ENCODE measurements at regions not wholly inside any gene's neighbourhood (a gene's known extent, or its start where the extent isn't known, plus 50 kb on each side); places are given as distances from the start of the nearest gene placed in this dataset.
A peak's percentile ranks its signal among the peaks of the same experiment; 100 is the strongest.

GRCh38 chr4:3712936-3713335 lies 53.2 kb upstream of the ADRA2C start:
- H3K4me3 ChIP-seq = no peak overlapping the region
- intact Hi-C loops (cut with DNase I, micrococcal nuclease) = no loop called here

GRCh38 chr4:3712112-3712805 lies 53.9 kb upstream of the ADRA2C start:
- intact Hi-C loops (cut with DNase I, micrococcal nuclease) = no loop called here
- no peak overlapping the region for H3K4me3 ChIP-seq
- no peaks in the 10 kb centered on the region for H3K9me3 ChIP-seq
- no peaks in the 10 kb centered on the region for H3K36me3 ChIP-seq (ENCODE audit: low read depth)
- H3K4me1 ChIP-seq (ENCODE audit: low read depth) = no peaks in the 10 kb centered on the region
- DNase-seq (peak in 2 of 3 donors; percentile 1 to 33), ATAC-seq (no peak)
- no peak for TF ChIP-seq CTCF (IDR thresholded peaks at IDR 0.05)

More at GRCh38 chr4:3712936-3713335, 53.2 kb upstream of the ADRA2C start:
- H3K4me1 ChIP-seq (ENCODE audit: low read depth) = no peaks in the 10 kb centered on the region
- DNase-seq = peak in 2 of 3 donors; percentile 6 to 39
- H3K36me3 ChIP-seq (ENCODE audit: low read depth) = no peaks in the 10 kb centered on the region
- no peak for TF ChIP-seq CTCF (IDR thresholded peaks at IDR 0.05)
- no peaks in the 10 kb centered on the region for H3K9me3 ChIP-seq
- no peak for ATAC-seq

GRCh38 chr4:3711183-3712111 lies 54.7 kb upstream of the ADRA2C start:
- peak in 2 of 3 donors; percentile 12 to 26 for DNase-seq
- intact Hi-C loops (cut with DNase I, micrococcal nuclease) = no loop called here
- Histone ChIP-seq H3K9me3 (no peaks in the 10 kb centered on the region), H3K4me1 (ENCODE audit: low read depth) (no peaks in the 10 kb centered on the region), H3K4me3 (no peak overlapping the region), H3K36me3 (ENCODE audit: low read depth) (no peaks in the 10 kb centered on the region)
- TF ChIP-seq CTCF (IDR thresholded peaks at IDR 0.05) = no peak
- ATAC-seq = no peak

- Histone ChIP-seq H3K9me3 (no peaks in the 10 kb centered on the region), H3K36me3 (ENCODE audit: low read depth) (no peaks in the 10 kb centered on the region), H3K4me1 (ENCODE audit: low read depth) (no peaks in the 10 kb centered on the region), H3K4me3 (no peak overlapping the region)
- intact Hi-C loops (cut with DNase I, micrococcal nuclease) = no loop called here
- peak in 2 of 3 donors; percentile 14 to 50 for DNase-seq
- TF ChIP-seq CTCF (IDR thresholded peaks at IDR 0.05) = no peak
- no peak for ATAC-seq
Measured at GRCh38 chr4:3710451-3711182, 55.6 kb upstream of the ADRA2C start.

- Histone ChIP-seq H3K9me3 (no peaks in the 10 kb centered on the region), H3K4me1 (ENCODE audit: low read depth) (no peaks in the 10 kb centered on the region), H3K36me3 (ENCODE audit: low read depth) (no peaks in the 10 kb centered on the region), H3K4me3 (no peak overlapping the region)
- DNase-seq (peak in 2 of 3 donors; percentile 16 to 31), ATAC-seq (no peak)
- TF ChIP-seq CTCF (IDR thresholded peaks at IDR 0.05) = no peak
- intact Hi-C loops (cut with DNase I, micrococcal nuclease) = no loop called here
Measured at GRCh38 chr4:3709846-3710441, 56.2 kb upstream of the ADRA2C start.
